ENCODE measurements at regions not wholly inside any gene's neighbourhood (a gene's known extent, or its start where the extent isn't known, plus 50 kb on each side); places are given as distances from the start of the nearest gene placed in this dataset.

DNA sequence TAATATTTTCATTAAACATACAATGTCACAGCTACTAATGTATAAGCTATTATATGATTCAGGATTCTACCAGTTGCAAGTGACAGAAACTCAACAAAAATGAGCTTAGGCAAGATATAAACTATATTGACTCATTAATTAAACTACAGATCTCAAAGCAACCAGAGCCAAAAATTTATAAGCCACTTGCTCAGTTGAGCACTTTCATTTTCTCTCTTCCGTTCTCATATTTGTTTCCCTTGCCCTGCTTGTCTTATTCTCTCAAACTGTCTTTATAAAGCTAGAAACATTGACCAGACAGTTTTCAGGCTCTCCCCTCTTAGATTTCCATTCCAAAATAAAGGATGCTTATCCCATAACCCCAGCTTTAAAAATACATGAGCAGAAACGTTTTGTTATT is 60.2 kb upstream of the DGKB start:
- no peaks in the 10 kb centered on the region for H3K9me3 Mint-ChIP-seq (ENCODE audit: unreplicated experiment)
- H3K27me3 Mint-ChIP-seq (ENCODE audit: unreplicated experiment) = no peaks in the 10 kb centered on the region
- H3K36me3 Mint-ChIP-seq (ENCODE audit: unreplicated experiment) = no peaks in the 10 kb centered on the region
- H3K27ac Mint-ChIP-seq (ENCODE audit: unreplicated experiment) = no peak overlapping the region
- no peak overlapping the region for H3K4me3 Mint-ChIP-seq (ENCODE audit: unreplicated experiment)
- H3K4me1 Mint-ChIP-seq (ENCODE audit: unreplicated experiment) = no peaks in the 10 kb centered on the region
- no peak for TF ChIP-seq CTCF (IDR thresholded peaks at IDR 0.05)
- no peak for DNase-seq (ENCODE audit: extremely low spot score, unreplicated experiment)

- Mint-ChIP-seq H3K4me3 (ENCODE audit: unreplicated experiment) (no peak overlapping the region), H3K9me3 (ENCODE audit: unreplicated experiment) (no peaks in the 10 kb centered on the region)
- no peak for TF ChIP-seq CTCF (IDR thresholded peaks at IDR 0.05)
These were observed 58.2 kb upstream of the DGKB start for GRCh38 chr7:14960721-14961120.

GRCh38 chr7:14959339-14959738 is 56.8 kb upstream of the DGKB start:
- no peak for DNase-seq (ENCODE audit: extremely low spot score, unreplicated experiment)
- TF ChIP-seq CTCF (IDR thresholded peaks at IDR 0.05) = no peak
- Mint-ChIP-seq H3K27ac (ENCODE audit: unreplicated experiment) (no peak overlapping the region), H3K4me1 (ENCODE audit: unreplicated experiment) (no peaks in the 10 kb centered on the region), H3K4me3 (ENCODE audit: unreplicated experiment) (no peak overlapping the region), H3K36me3 (ENCODE audit: unreplicated experiment) (no peaks in the 10 kb centered on the region), H3K27me3 (ENCODE audit: unreplicated experiment) (no peaks in the 10 kb centered on the region), H3K9me3 (ENCODE audit: unreplicated experiment) (no peaks in the 10 kb centered on the region)

More at GRCh38 chr7:14960721-14961120, 58.2 kb upstream of the DGKB start:
- H3K4me1 Mint-ChIP-seq (ENCODE audit: unreplicated experiment) = no peaks in the 10 kb centered on the region
- no peaks in the 10 kb centered on the region for H3K36me3 Mint-ChIP-seq (ENCODE audit: unreplicated experiment)
- H3K27me3 Mint-ChIP-seq (ENCODE audit: unreplicated experiment) = no peaks in the 10 kb centered on the region
- no peak for DNase-seq (ENCODE audit: extremely low spot score, unreplicated experiment)
- H3K27ac Mint-ChIP-seq (ENCODE audit: unreplicated experiment) = no peak overlapping the region

GRCh38 chr7:14954035-14954434 is 51.5 kb upstream of the DGKB start:
- H3K36me3 Mint-ChIP-seq (ENCODE audit: unreplicated experiment) = no peaks in the 10 kb centered on the region
- TF ChIP-seq CTCF (IDR thresholded peaks at IDR 0.05) = no peak
- DNase-seq (ENCODE audit: extremely low spot score, unreplicated experiment) = no peak
- H3K9me3 Mint-ChIP-seq (ENCODE audit: unreplicated experiment) = no peaks in the 10 kb centered on the region
- H3K27me3 Mint-ChIP-seq (ENCODE audit: unreplicated experiment) = no peaks in the 10 kb centered on the region
- no peaks in the 10 kb centered on the region for H3K4me1 Mint-ChIP-seq (ENCODE audit: unreplicated experiment)
- H3K4me3 Mint-ChIP-seq (ENCODE audit: unreplicated experiment) = no peak overlapping the region
- no peak overlapping the region for H3K27ac Mint-ChIP-seq (ENCODE audit: unreplicated experiment)
